ENCODE measurements at regions not wholly inside any gene's neighbourhood (a gene's known extent, or its start where the extent isn't known, plus 50 kb on each side); places are given as distances from the start of the nearest gene placed in this dataset.

- Histone ChIP-seq H3F3A (replicated peaks; ENCODE audit: low read depth) (no peaks in the 10 kb centered on the region), H3K4me2 (no peak overlapping the region), H3K4me3 (no peak overlapping the region), H3K27ac (ENCODE audit: low read depth) (no peak overlapping the region), H4K20me1 (replicated peaks; ENCODE audit: insufficient read depth) (no peaks in the 10 kb centered on the region), H3K27me3 (ENCODE audit: insufficient read depth) (no peaks in the 10 kb centered on the region), H3K79me2 (replicated peaks; ENCODE audit: insufficient read depth) (no peaks in the 10 kb centered on the region), H2AFZ (no peak overlapping the region), H3K9me2 (ENCODE audit: insufficient read depth) (no peaks in the 10 kb centered on the region), H3K36me3 (ENCODE audit: insufficient read depth) (no peaks in the 10 kb centered on the region), H3K4me1 (ENCODE audit: insufficient read depth) (no peaks in the 10 kb centered on the region)
- TF ChIP-seq CTCF (conservative IDR thresholded peaks at IDR 0.05; ENCODE audit: low read depth in 2 of 2) (no peak), ZNF462 (CRISPR knock-in tag; IDR thresholded peaks at IDR 0.05) (no peak), NANOG (IDR thresholded peaks at IDR 0.05; ENCODE audit: borderline replicate concordance) (no peak), STAT1 (IDR thresholded peaks at IDR 0.05; ENCODE audit: unreplicated experiment) (no peak), EZH2phosphoT487 (IDR thresholded peaks at IDR 0.05; ENCODE audit: unreplicated experiment) (no peak), REST (IDR thresholded peaks at IDR 0.05; ENCODE audit: unreplicated experiment) (no peak), ZNF114 (CRISPR knock-in tag; IDR thresholded peaks at IDR 0.05) (no peak), ZNF331 (CRISPR knock-in tag; IDR thresholded peaks at IDR 0.05; ENCODE audit: low read depth) (no peak), ETS1 (IDR thresholded peaks at IDR 0.05) (no peak)
- DNase-seq (ENCODE audit: low spot score) (no peak), ATAC-seq (no peak)
- H3K27ac Mint-ChIP-seq, result no peak overlapping the region
- H3K4me1 Mint-ChIP-seq, result peaks cover 19% of the 10 kb centered on the region
- H3K27me3 Mint-ChIP-seq (ENCODE audit: insufficient read depth, low read depth, poor library complexity), result no peaks in the 10 kb centered on the region
- H3K4me3 Mint-ChIP-seq, result no peak overlapping the region
- no peaks in the 10 kb centered on the region for H3K9me3 Mint-ChIP-seq
- H3K36me3 Mint-ChIP-seq (ENCODE audit: low read depth), result 0 out of 3 replicates have a peak, but pooled peaks cover 2% of the 10 kb centered on the region
These were observed 458.5 kb downstream of the TFEC start for GRCh38 chr7:115572111-115572510.
